ENCODE measurements at regions not wholly inside any gene's neighbourhood (a gene's known extent, or its start where the extent isn't known, plus 50 kb on each side); places are given as distances from the start of the nearest gene placed in this dataset.

- H3F3A ChIP-seq (ENCODE audit: low read depth), result no peaks in the 10 kb centered on the region
- no peaks in the 10 kb centered on the region for H3K36me3 Mint-ChIP-seq
- no peak for TF ChIP-seq CTCF (IDR thresholded peaks at IDR 0.05)
- peak overlapping the region; percentile 11 for H3K27ac Mint-ChIP-seq
- peaks cover 4% of the 10 kb centered on the region for H3K4me1 ChIP-seq
- no peak overlapping the region for H3K4me3 Mint-ChIP-seq
- H4K20me1 ChIP-seq (ENCODE audit: low read depth), result no peaks in the 10 kb centered on the region
- H3K9me3 Mint-ChIP-seq, result no peaks in the 10 kb centered on the region
- no peak overlapping the region for H3K4me2 ChIP-seq
- H3K79me2 ChIP-seq (ENCODE audit: low read depth), result no peaks in the 10 kb centered on the region
- H3K4me1 Mint-ChIP-seq, result peaks cover 29% of the 10 kb centered on the region
- no peaks in the 10 kb centered on the region for H3K36me3 ChIP-seq
- DNase-seq (ENCODE audit: low spot score), result no peak
- no peaks in the 10 kb centered on the region for H3K9me3 ChIP-seq (ENCODE audit: low read depth)
- H3K27ac ChIP-seq, result no peak overlapping the region
- peaks cover 11% of the 10 kb centered on the region for H3K27me3 Mint-ChIP-seq (ENCODE audit: insufficient read depth, low read depth)
- no peak overlapping the region for H3K4me3 ChIP-seq
- no peak overlapping the region for H3K9ac ChIP-seq
- H2AFZ ChIP-seq (replicated peaks), result no peak overlapping the region
- peaks cover 26% of the 10 kb centered on the region for H3K27me3 ChIP-seq
Observed at GRCh38 chr11:119483881-119484371, 61.0 kb upstream of the THY1 start.

GRCh38 chr11:119483341-119483880, 60.4 kb upstream of the THY1 start:
- Histone ChIP-seq H3K4me2 (no peak overlapping the region), H3K4me3 (no peak overlapping the region), H3K27ac (no peak overlapping the region), H4K20me1 (ENCODE audit: low read depth) (no peaks in the 10 kb centered on the region), H3K9ac (no peak overlapping the region), H3K9me3 (ENCODE audit: low read depth) (no peaks in the 10 kb centered on the region), H2AFZ (replicated peaks) (no peak overlapping the region), H3K4me1 (peaks cover 4% of the 10 kb centered on the region), H3F3A (ENCODE audit: low read depth) (no peaks in the 10 kb centered on the region), H3K36me3 (no peaks in the 10 kb centered on the region), H3K79me2 (ENCODE audit: low read depth) (no peaks in the 10 kb centered on the region), H3K27me3 (peaks cover 26% of the 10 kb centered on the region)
- Mint-ChIP-seq H3K36me3 (no peaks in the 10 kb centered on the region), H3K27me3 (ENCODE audit: insufficient read depth, low read depth) (peaks cover 11% of the 10 kb centered on the region), H3K4me1 (peaks cover 29% of the 10 kb centered on the region), H3K4me3 (no peak overlapping the region), H3K27ac (no peak overlapping the region), H3K9me3 (no peaks in the 10 kb centered on the region)
- TF ChIP-seq EZH2phosphoT487 (IDR thresholded peaks at IDR 0.05) (no peak), CTCF (IDR thresholded peaks at IDR 0.05) (no peak), EZH2 (IDR thresholded peaks at IDR 0.05) (no peak)
- DNase-seq (ENCODE audit: low spot score), result no peak

GRCh38 chr11:119482521-119483011, 59.6 kb upstream of the THY1 start:
- H3K27ac Mint-ChIP-seq, result no peak overlapping the region
- no peaks in the 10 kb centered on the region for H3K36me3 ChIP-seq

More at GRCh38 chr11:119482521-119483011, 59.6 kb upstream of the THY1 start:
- Histone ChIP-seq H3K9me3 (ENCODE audit: low read depth) (no peaks in the 10 kb centered on the region), H4K20me1 (ENCODE audit: low read depth) (no peaks in the 10 kb centered on the region), H3K4me3 (no peak overlapping the region), H3K4me1 (no peaks in the 10 kb centered on the region), H3K9ac (no peak overlapping the region), H3K27me3 (peaks cover 25% of the 10 kb centered on the region), H3F3A (ENCODE audit: low read depth) (no peaks in the 10 kb centered on the region), H3K4me2 (no peak overlapping the region), H2AFZ (replicated peaks) (no peak overlapping the region), H3K27ac (no peak overlapping the region), H3K79me2 (ENCODE audit: low read depth) (no peaks in the 10 kb centered on the region)
- no peak for TF ChIP-seq EZH2phosphoT487 (IDR thresholded peaks at IDR 0.05)
- no peak for TF ChIP-seq CTCF (IDR thresholded peaks at IDR 0.05)
- TF ChIP-seq EZH2 (IDR thresholded peaks at IDR 0.05), result no peak
- peaks cover 11% of the 10 kb centered on the region for H3K27me3 Mint-ChIP-seq (ENCODE audit: insufficient read depth, low read depth)
- DNase-seq (ENCODE audit: low spot score), result no peak
- H3K4me1 Mint-ChIP-seq, result peaks cover 26% of the 10 kb centered on the region
- H3K4me3 Mint-ChIP-seq, result no peak overlapping the region
- no peaks in the 10 kb centered on the region for H3K9me3 Mint-ChIP-seq
- H3K36me3 Mint-ChIP-seq, result no peaks in the 10 kb centered on the region

All from neural progenitor cell (in vitro differentiated cells).